GM12891 (cell line): ENCODE measurements at regions not wholly inside any gene's neighbourhood (a gene's known extent, or its start where the extent isn't known, plus 50 kb on each side); places are given as distances from the start of the nearest gene placed in this dataset.
A peak's percentile ranks its signal among the peaks of the same experiment; 100 is the strongest.

ENCODE experiments used
- DNase-seq: peaks from one replicate; pipeline ENCODE4 v3.0.0; 2011; ENCODE audit warnings: low spot score; ENCODE audit not compliant: insufficient read length
- FAIRE-seq: peaks from 2 replicates; lab custom pipeline; 2011; peaks lifted over from hg19 to GRCh38; lab: Jason Lieb, UNC
- PAX5 ChIP-seq: IDR thresholded peaks from 2 replicates; pipeline ENCODE4 v1.6.1; 2011; ENCODE audit warnings: low read length, moderate library complexity, mild to moderate bottlenecking; ENCODE audit not compliant: insufficient read depth, severe bottlenecking
- POLR2A ChIP-seq: IDR thresholded peaks from 2 replicates; pipeline ENCODE4 v1.6.1; 2011; ENCODE audit warnings: low read depth, low read length, control low read depth
- POLR2AphosphoS5 ChIP-seq: IDR thresholded peaks from 2 replicates; pipeline ENCODE4 v1.6.1; 2011; ENCODE audit warnings: low read depth, low read length, control low read depth
- POU2F2 ChIP-seq: IDR thresholded peaks from 2 replicates; pipeline ENCODE4 v1.6.1; 2011; ENCODE audit warnings: low read depth, mild to moderate bottlenecking, control low read depth, low read length, moderate library complexity
- SPI1 ChIP-seq: IDR thresholded peaks from 2 replicates; pipeline ENCODE4 v1.6.1; 2011; ENCODE audit warnings: low read depth, low read length, control low read depth
- TAF1 ChIP-seq: IDR thresholded peaks from 2 replicates; pipeline ENCODE4 v1.6.1; 2011; ENCODE audit warnings: low read depth, low read length, control low read depth

DNA sequence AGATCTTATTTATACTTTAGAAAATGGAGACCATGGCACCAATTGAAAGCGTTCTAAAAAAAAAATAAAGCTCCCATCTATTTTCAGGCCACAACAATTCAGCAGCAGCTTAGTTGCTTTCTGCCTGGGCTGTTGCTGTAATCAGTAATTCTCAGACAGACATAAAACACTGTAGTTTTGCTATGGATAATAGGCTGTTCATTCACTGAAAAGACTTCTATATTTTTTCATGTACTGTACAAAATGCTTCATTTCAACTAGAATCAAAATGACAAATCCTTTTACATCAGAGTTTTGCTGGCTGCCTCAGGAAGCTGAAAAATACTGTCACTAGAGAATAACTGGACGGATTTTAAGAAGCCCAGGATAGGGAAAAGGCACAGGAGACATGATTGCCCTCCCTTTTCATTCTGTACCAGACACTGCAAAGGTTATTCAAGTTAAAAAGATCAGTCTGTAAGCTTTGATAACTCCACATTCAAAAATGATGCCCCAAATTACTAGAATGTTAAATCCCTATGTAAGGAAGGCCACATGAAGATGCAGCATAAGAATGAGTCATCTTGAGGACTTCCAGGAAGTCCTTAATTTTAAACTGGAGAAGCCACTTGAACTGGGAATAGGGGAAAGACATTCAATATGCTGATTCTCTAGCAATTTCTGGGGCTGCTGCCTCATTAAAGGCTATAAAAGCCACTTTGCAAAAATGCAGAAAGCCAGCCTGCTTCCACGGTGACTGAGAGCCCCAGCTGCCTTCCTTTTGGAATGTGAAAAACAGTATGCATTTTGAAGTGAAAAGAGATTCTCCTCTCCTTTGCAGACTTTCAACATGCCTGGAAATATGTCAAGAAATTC is 403.2 kb upstream of the RASGEF1B start:
- FAIRE-seq (no peak), DNase-seq (no peak)
- TF ChIP-seq POU2F2: no peak
- no peak for TF ChIP-seq POLR2A

DNA sequence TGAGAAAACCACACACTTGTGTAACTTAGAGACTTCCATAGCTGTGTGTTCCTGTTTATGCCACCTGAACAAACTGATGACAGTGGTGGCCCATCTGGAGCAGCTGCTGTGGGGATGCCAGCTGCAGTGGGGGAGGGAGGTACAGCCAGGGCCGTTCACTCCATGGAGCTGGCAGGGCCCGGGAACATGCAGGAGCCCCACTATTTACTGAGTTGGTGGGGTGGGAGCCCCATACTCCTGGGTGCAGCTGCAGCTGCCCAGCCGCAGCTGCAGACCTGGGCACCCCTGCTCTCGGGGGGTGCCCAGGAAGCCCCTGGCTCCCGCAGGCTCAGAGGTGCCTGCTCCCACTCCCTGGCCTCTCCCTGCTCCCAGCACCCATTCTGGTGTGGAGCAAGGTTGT is 398.6 kb upstream of the RASGEF1B start:
- TF ChIP-seq TAF1: no peak
- no peak for TF ChIP-seq POLR2AphosphoS5
- TF ChIP-seq PAX5: no peak
- DNase-seq (no peak), FAIRE-seq (no peak)

DNA sequence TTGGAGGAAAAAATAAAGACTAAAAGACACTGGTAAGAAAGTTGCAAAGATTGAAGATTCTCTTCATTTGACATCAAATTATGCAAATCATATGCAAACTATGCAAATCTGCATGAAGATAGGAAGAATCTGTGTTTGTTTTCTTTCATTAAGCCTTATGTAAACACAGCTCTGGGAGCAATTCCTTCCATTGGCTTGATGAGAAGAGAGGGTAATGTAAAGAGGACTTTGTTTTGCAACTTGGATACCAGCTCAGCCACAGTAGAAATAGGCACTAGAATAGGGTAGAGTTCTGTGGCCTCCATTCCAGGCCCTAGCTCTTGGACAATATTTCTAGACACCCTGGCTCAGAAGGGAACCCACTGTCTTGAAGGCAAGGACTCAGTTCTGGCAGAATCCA is 388.4 kb upstream of the RASGEF1B start:
- DNase-seq: no peak
- TF ChIP-seq POU2F2 (no peak), SPI1 (no peak), PAX5 (no peak), POLR2AphosphoS5 (no peak), TAF1 (no peak), POLR2A (no peak)
- no peak for FAIRE-seq

DNA sequence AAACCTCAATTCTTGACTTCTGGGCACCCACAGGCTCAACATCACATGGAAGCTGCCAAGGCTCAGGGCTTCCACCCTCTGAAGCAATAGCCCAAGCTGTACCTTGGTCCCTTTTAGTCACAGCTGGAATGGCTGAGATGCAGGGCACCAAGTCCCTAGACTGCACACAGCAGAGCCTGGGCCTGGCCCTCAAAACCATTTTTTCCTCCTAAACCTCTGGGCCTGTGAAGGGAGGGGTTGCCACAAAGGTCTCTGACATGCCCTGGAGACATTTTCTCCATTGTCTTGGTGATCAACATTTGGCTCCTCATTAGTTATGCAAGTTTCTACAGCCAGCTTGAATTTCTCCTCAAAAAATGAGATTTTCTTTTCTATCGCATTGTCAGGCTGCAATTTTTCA is 382.7 kb upstream of the RASGEF1B start:
- DNase-seq (no peak), FAIRE-seq (no peak)
- TF ChIP-seq POLR2A (no peak), PAX5 (no peak), POU2F2 (no peak), TAF1 (no peak)

DNA sequence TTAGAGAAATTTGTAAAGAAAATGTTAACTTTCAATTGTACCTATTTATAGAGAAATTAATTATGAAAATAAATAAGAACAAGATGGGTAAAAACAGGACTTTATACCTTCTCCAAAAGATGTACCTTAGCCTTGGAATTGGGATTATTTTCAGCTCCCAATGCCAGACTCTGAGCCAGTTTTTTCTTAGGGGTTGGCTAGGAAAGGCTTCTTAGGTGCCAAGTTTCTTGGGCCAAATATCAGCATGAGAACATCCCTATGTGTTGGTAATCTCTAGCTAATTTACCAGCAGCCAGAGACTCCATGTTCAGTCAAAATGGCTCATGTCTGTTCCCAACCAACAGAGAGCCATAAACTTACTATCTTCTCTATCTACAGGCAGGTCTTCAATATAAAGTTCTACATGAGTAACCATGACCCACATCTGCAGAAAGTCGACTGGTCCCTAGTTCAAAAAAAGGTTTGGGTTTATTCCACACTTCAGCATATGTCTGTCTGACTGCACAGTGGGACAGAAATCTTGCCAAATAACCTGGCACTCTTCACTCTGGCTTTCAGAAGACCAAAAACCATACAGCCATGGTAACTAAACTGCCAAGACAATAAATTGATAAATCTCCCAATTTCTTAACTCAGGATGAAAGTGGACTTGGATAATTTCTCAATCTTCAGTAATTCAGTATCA is 380.5 kb upstream of the RASGEF1B start:
- DNase-seq (no peak), FAIRE-seq (no peak)
- TF ChIP-seq POU2F2 (no peak), POLR2A (no peak), SPI1 (no peak), TAF1 (no peak), PAX5 (no peak), POLR2AphosphoS5 (no peak)

DNA sequence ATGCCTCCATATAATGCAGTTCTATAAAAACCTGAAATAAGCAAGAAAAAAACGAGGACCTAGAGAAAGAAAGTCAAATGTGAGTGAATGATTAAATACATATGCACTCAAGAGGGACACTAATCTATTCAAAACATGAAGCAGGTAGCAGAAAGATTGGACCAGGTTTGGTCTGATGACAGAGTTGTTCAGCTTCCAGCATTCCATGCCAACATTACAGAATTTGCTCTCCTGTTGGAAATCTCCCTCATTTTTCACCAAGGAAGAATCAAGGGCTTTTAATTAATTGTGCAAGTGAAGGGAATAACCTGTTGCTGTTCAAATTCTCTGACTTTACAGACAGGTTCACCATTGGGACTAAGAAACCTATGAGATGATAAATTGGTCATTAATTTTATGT is 379.0 kb upstream of the RASGEF1B start:
- TF ChIP-seq TAF1 (no peak), PAX5 (no peak)
- DNase-seq: no peak
- no peak for FAIRE-seq

DNA sequence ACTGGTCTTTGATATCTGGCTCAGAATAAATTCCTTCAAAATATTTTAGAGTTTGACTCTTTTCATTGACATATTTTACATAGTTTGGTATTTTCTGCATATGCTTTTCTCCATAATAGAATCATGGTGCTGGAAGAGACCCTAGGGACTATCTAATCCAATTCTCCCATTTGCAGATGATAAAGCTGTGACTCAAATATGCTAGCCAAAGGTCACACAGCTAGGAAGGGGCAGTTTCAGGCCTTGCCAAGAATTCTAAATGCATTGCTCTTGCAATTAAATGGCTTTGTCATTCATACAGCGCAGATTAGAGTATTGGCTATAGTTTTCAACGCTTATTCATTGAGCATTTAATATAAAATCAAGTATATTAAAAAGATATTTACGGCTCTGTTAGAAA is 374.1 kb upstream of the RASGEF1B start:
- no peak for FAIRE-seq
- no peak for DNase-seq
- no peak for TF ChIP-seq POLR2AphosphoS5
- no peak for TF ChIP-seq TAF1
- no peak for TF ChIP-seq POLR2A
- no peak for TF ChIP-seq SPI1
- TF ChIP-seq POU2F2: no peak
- TF ChIP-seq PAX5: no peak

DNA sequence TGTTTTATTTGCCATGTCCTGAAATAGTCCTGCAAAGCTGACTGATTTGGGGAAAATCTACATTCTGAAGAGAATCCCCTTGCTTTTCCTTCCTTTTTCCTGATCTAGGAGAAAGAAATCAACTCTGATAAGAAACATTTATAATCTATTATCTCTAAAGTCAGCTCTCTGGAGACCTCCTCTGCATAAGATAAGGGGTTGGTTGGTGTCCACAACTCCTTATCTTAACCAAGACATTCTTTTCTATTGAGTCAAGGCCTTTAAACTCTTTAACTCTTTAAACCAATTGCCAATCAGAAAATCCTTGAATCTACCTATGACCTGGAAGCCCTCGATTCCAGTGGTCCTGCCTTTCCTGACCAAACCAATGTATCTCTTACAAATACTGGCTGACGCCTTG is 373.6 kb upstream of the RASGEF1B start:
- TF ChIP-seq TAF1 (no peak), POU2F2 (no peak), PAX5 (no peak), SPI1 (no peak), POLR2A (no peak), POLR2AphosphoS5 (no peak)
- DNase-seq (no peak), FAIRE-seq (no peak)

DNA sequence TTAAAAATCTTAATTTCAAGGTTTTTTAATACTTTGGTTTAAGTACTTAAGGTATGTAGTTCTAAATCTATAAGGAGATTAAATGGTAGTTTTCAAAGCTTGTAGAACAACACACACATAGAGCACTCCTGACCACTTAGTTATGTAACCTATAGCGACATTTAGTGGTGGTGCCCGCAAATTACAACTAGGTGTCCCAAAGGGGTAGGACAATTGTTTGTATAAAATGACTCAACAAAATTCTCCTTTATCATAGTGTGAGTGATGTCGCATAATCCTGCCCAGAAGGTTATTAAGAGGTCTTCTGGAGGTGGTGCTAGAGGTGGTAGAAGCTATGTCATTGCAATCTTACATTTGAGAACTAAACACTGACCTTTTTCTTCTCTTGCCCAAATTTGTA is 373.0 kb upstream of the RASGEF1B start:
- no peak for TF ChIP-seq POLR2A
- no peak for TF ChIP-seq POU2F2
- TF ChIP-seq SPI1: no peak
- no peak for TF ChIP-seq POLR2AphosphoS5
- peak; percentile 15 for DNase-seq
- peak; percentile 79 for FAIRE-seq
